ENCODE measurements at regions not wholly inside any gene's neighbourhood (a gene's known extent, or its start where the extent isn't known, plus 50 kb on each side); places are given as distances from the start of the nearest gene placed in this dataset.
A peak's percentile ranks its signal among the peaks of the same experiment; 100 is the strongest.
"Not testable (repeated sequence)": the region's sequence is repeated elsewhere in the genome, so short reads cannot be mapped to it uniquely, and the experiment has no call there.

DNA sequence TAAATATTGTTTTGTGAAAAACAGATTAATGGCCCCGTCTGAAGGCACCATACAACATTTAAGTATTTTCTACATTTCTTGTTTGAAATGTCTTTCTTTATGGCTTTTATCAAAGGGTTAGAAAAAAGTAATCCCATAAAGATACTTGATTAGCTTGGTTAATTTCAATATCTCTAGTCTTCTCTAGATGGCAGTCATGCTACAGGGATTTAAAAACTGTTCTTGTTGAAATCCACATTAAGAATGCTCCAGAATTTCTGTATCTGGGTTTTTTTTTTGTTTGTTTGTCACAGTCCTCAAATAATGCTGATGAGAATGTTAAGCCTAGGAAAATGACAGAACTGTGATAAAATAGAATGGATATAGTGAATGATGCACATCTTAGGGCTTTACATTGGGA is 109.0 kb upstream of the AADAT start:
- Mint-ChIP-seq H3K36me3 (ENCODE audit: low read depth) (no peaks in the 10 kb centered on the region), H3K27ac (no peak overlapping the region), H3K9me3 (peaks cover 2% of the 10 kb centered on the region), H3K4me3 (no peak overlapping the region), H3K4me1 (no peaks in the 10 kb centered on the region; the same call in 2 of the 3 replicates), H3K27me3 (ENCODE audit: insufficient read depth, low read depth, poor library complexity) (no peaks in the 10 kb centered on the region)
- no peak for ATAC-seq
- no peaks in the 10 kb centered on the region for H3K36me3 ChIP-seq (ENCODE audit: insufficient read depth)
- no peak overlapping the region for H3K4me2 ChIP-seq
- no peaks in the 10 kb centered on the region for H3K79me2 ChIP-seq (replicated peaks; ENCODE audit: insufficient read depth)
- TF ChIP-seq CTCF (conservative IDR thresholded peaks at IDR 0.05; ENCODE audit: low read depth in 2 of 2), result peak in 1 of 2 experiments; percentile 40; a peak in 2 of 4 replicates
- TF ChIP-seq, protein P1, sequence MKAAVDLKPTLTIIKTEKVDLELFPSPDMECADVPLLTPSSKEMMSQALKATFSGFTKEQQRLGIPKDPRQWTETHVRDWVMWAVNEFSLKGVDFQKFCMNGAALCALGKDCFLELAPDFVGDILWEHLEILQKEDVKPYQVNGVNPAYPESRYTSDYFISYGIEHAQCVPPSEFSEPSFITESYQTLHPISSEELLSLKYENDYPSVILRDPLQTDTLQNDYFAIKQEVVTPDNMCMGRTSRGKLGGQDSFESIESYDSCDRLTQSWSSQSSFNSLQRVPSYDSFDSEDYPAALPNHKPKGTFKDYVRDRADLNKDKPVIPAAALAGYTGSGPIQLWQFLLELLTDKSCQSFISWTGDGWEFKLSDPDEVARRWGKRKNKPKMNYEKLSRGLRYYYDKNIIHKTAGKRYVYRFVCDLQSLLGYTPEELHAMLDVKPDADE (IDR thresholded peaks at IDR 0.05), result no peak
- no peaks in the 10 kb centered on the region for H4K20me1 ChIP-seq (replicated peaks; ENCODE audit: insufficient read depth)
- H3K4me3 ChIP-seq, result no peak overlapping the region
- H3K27me3 ChIP-seq (ENCODE audit: insufficient read depth), result no peaks in the 10 kb centered on the region
- H2AFZ ChIP-seq, result no peak overlapping the region
- H3F3A ChIP-seq (replicated peaks; ENCODE audit: low read depth), result no peaks in the 10 kb centered on the region
- peak; percentile 20 for DNase-seq (ENCODE audit: low spot score)
- peaks cover 4% of the 10 kb centered on the region; the same call in 1 of the 2 replicates for H3K9me2 ChIP-seq (ENCODE audit: insufficient read depth)
- H3K4me1 ChIP-seq (ENCODE audit: insufficient read depth), result no peaks in the 10 kb centered on the region
- no peak overlapping the region for H3K27ac ChIP-seq (ENCODE audit: low read depth)

DNA sequence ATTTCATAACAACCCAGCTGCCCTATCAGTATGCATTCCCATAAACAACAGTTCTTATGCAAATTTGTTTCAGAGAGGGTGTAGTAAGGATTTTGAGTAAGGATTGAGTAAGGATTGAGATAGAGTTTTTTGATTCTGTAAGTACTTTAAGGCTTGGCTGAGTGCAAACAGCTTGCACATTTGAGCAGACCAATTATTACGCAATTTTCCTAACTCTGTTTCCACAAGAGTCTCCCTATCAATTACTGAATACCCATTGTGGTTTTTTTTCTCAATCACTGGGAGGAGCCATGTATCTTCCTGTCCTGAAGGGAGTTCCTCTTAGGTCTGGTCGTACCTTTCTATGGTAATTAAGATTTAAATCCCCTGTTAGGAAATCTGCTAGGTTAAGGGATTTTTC is 105.0 kb upstream of the AADAT start:
- H3K27me3 Mint-ChIP-seq (ENCODE audit: insufficient read depth, low read depth, poor library complexity); H3K27me3 ChIP-seq (ENCODE audit: insufficient read depth); H3K36me3 Mint-ChIP-seq (ENCODE audit: low read depth); H3K9me3 Mint-ChIP-seq; ATAC-seq; H3K9me2 ChIP-seq (ENCODE audit: insufficient read depth); H2AFZ ChIP-seq; H3K4me3 ChIP-seq; H3K79me2 ChIP-seq (replicated peaks; ENCODE audit: insufficient read depth); H3K4me1 Mint-ChIP-seq; H3K36me3 ChIP-seq (ENCODE audit: insufficient read depth); H3F3A ChIP-seq (replicated peaks; ENCODE audit: low read depth); H3K4me1 ChIP-seq (ENCODE audit: insufficient read depth); H3K27ac ChIP-seq (ENCODE audit: low read depth); H3K4me3 Mint-ChIP-seq; H3K27ac Mint-ChIP-seq; H4K20me1 ChIP-seq (replicated peaks; ENCODE audit: insufficient read depth); DNase-seq (ENCODE audit: low spot score); H3K4me2 ChIP-seq: not testable (repeated sequence)

DNA sequence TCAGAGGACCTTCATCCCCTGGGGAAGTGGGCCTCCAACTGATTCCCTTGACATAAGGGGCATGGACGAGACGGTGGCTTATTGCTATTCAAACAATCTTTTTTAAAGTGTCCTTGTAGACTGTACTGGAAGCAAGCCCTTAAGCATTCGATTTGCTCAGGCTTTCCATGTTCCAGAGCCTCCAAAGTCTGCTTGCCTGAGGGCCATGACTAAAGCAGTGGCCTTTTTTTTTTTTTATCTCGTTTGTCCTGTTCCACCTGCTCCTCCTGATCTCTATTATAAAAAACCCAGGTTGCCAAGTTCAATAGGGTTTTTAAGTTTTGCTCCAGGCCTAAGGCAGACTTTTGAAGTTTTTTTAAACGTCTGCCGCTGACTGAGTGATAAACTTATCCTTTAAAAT is 103.7 kb upstream of the AADAT start:
- Mint-ChIP-seq H3K4me3 (no peak overlapping the region), H3K9me3 (peaks cover 2% of the 10 kb centered on the region; the same call in 1 of the 3 replicates), H3K4me1 (no peaks in the 10 kb centered on the region; the same call in 2 of the 3 replicates), H3K27ac (no peak overlapping the region), H3K36me3 (ENCODE audit: low read depth) (no peaks in the 10 kb centered on the region; the same call in 2 of the 3 replicates), H3K27me3 (ENCODE audit: insufficient read depth, low read depth, poor library complexity) (peaks cover 8% of the 10 kb centered on the region)
- no peak overlapping the region for H3K27ac ChIP-seq (ENCODE audit: low read depth)
- H4K20me1 ChIP-seq (replicated peaks; ENCODE audit: insufficient read depth), result no peaks in the 10 kb centered on the region
- H3K27me3 ChIP-seq (ENCODE audit: insufficient read depth), result no peaks in the 10 kb centered on the region
- no peaks in the 10 kb centered on the region for H3F3A ChIP-seq (replicated peaks; ENCODE audit: low read depth)
- peaks cover 5% of the 10 kb centered on the region; the same call in 1 of the 2 replicates for H3K9me2 ChIP-seq (ENCODE audit: insufficient read depth)
- H3K4me3 ChIP-seq, result no peak overlapping the region
- no peak overlapping the region for H2AFZ ChIP-seq
- H3K36me3 ChIP-seq (ENCODE audit: insufficient read depth), result no peaks in the 10 kb centered on the region
- H3K79me2 ChIP-seq (replicated peaks; ENCODE audit: insufficient read depth), result no peaks in the 10 kb centered on the region
- H3K4me2 ChIP-seq, result no peak overlapping the region
- DNase-seq (ENCODE audit: low spot score), result no peak
- no peaks in the 10 kb centered on the region for H3K4me1 ChIP-seq (ENCODE audit: insufficient read depth)
- no peak for ATAC-seq
- TF ChIP-seq EZH2phosphoT487 (IDR thresholded peaks at IDR 0.05; ENCODE audit: unreplicated experiment), result no peak
- no peak for TF ChIP-seq POLR2AphosphoS5 (IDR thresholded peaks at IDR 0.05; ENCODE audit: low read depth)
- no peak for TF ChIP-seq NANOG (IDR thresholded peaks at IDR 0.05; ENCODE audit: borderline replicate concordance)
- no peak for TF ChIP-seq ZNF462 (CRISPR knock-in tag; IDR thresholded peaks at IDR 0.05)

Measured in GM23338 (cell line).